ENCODE measurements at regions not wholly inside any gene's neighbourhood (a gene's known extent, or its start where the extent isn't known, plus 50 kb on each side); places are given as distances from the start of the nearest gene placed in this dataset.

DNA sequence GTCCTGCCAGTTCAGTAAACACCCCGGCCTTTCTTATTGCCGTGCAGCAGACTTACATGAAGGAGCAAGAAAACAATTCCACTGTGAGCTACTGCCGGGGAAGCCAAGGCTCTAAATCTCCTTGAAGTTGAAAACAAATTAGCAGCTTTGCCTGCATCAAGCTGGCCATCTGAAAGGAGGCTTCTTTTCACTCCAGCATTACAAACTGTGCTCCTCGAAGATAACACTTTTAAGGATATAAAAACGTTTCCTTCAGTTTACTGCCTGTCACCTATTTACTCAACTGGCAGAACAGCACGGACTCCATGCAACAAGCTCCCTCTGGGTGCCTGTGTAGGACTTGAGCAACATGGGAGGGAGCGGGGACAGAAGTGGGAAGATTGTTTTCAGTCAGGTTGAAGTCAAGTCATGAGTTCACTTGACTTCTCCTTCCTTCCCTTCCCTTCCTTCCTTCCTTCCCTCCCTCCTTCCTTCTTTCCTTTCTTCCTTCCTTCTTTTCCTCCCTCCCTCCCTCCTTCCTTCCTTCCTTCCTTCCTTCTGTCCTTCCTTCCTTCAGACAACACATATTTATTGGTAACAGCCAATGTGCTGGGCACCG lies 67.4 kb downstream of the ZNF608 start:
- Histone ChIP-seq H3K4me2 (ENCODE audit: insufficient read depth, low read length) (no peak overlapping the region), H3K4me1 (ENCODE audit: insufficient read depth, low read length) (no peaks in the 10 kb centered on the region), H3K9me3 (ENCODE audit: low read depth, low read length) (no peaks in the 10 kb centered on the region), H4K20me1 (ENCODE audit: insufficient read depth, low read length) (no peaks in the 10 kb centered on the region), H3K27ac (ENCODE audit: low read depth, low read length) (no peak overlapping the region), H3K27me3 (ENCODE audit: insufficient read depth, low read length) (no peaks in the 10 kb centered on the region), H2AFZ (ENCODE audit: low read length) (no peak overlapping the region), H3K36me3 (ENCODE audit: insufficient read depth, low read length) (no peaks in the 10 kb centered on the region), H3K4me3 (ENCODE audit: insufficient read depth, low read length) (no peak overlapping the region), H3K79me2 (ENCODE audit: insufficient read depth, low read length) (no peaks in the 10 kb centered on the region)
- no peak for DNase-seq (ENCODE audit: insufficient read length, low spot score, missing footprints)
- TF ChIP-seq, protein P1, sequence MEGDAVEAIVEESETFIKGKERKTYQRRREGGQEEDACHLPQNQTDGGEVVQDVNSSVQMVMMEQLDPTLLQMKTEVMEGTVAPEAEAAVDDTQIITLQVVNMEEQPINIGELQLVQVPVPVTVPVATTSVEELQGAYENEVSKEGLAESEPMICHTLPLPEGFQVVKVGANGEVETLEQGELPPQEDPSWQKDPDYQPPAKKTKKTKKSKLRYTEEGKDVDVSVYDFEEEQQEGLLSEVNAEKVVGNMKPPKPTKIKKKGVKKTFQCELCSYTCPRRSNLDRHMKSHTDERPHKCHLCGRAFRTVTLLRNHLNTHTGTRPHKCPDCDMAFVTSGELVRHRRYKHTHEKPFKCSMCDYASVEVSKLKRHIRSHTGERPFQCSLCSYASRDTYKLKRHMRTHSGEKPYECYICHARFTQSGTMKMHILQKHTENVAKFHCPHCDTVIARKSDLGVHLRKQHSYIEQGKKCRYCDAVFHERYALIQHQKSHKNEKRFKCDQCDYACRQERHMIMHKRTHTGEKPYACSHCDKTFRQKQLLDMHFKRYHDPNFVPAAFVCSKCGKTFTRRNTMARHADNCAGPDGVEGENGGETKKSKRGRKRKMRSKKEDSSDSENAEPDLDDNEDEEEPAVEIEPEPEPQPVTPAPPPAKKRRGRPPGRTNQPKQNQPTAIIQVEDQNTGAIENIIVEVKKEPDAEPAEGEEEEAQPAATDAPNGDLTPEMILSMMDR (IDR thresholded peaks at IDR 0.05; ENCODE audit: extremely low read depth, low read depth, low read length), result no peak

DNA sequence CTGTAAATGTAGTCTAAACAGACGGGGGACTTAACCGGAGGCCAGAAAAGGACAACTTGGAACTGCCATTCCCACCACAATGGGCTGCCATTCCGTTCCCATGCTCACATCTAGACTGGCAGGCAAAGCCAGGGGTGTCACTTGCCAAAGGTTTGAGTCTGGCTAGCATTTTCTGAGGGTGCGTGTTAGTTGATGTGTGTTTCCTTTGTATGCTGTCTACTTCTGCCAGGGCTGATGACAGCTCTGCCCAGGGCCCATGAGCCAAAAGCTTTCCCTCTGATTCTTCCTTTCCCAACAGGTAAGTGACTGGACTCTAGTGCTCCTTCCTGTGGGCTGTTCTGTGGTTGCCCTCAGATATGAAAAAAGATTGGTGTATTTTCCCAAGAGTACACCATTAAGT lies 68.0 kb downstream of the ZNF608 start:
- Histone ChIP-seq H2AFZ (ENCODE audit: low read length) (no peak overlapping the region), H3K27ac (ENCODE audit: low read depth, low read length) (no peak overlapping the region), H3K27me3 (ENCODE audit: insufficient read depth, low read length) (no peaks in the 10 kb centered on the region), H3K4me1 (ENCODE audit: insufficient read depth, low read length) (no peaks in the 10 kb centered on the region), H3K36me3 (ENCODE audit: insufficient read depth, low read length) (no peaks in the 10 kb centered on the region), H3K4me2 (ENCODE audit: insufficient read depth, low read length) (no peak overlapping the region), H3K4me3 (ENCODE audit: insufficient read depth, low read length) (no peak overlapping the region), H3K9me3 (ENCODE audit: low read depth, low read length) (no peaks in the 10 kb centered on the region), H4K20me1 (ENCODE audit: insufficient read depth, low read length) (no peaks in the 10 kb centered on the region), H3K79me2 (ENCODE audit: insufficient read depth, low read length) (no peaks in the 10 kb centered on the region)
- TF ChIP-seq, protein P1 (IDR thresholded peaks at IDR 0.05; ENCODE audit: extremely low read depth, low read depth, low read length), result no peak
- no peak for DNase-seq (ENCODE audit: insufficient read length, low spot score, missing footprints)

DNA sequence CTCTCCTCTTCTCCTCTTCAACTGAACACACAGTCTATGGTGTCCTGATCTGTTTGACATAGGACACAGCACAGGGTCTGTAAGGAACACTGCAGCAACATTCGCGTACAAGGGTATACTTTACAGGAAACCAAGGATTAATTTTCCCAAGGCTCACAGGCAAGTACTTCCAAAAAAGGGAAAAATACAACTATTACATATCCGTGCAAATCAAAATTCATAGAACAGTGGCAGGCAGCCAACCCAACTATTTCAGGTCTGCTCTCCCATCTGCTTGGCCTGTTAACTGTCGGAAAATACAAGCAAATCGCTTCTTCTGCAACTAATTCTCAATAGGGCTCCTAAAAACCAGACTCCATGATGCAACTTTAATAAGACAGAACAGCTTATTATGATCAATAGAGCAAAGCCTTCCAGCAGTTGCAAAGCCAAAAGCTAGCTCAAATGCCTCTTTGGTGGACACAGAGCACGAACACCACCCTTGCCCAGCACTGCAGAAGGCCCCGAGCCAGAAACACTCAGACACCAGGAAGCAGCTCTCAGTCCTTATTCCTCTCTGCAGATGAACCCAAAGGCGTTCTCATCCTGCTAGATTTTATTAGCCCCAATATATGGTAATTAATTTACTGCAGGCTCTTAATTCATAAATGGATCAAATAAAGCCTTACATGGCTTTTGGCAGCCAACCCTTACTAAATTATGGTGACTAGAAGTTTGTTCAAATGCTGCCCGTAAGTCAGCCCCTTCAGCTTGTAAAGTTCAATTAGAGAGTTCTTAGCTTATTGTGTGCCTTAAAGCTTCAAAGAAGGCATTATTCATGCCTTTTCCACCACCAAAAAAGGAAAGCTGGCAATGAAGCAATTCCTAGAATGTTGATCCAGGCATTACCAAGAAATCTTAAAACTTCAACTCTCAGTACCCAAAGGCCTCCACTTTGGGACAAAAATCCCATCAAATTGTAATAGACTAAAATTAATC lies 68.8 kb downstream of the ZNF608 start:
- no peaks in the 10 kb centered on the region for H3K9me3 ChIP-seq (ENCODE audit: low read depth, low read length)
- no peaks in the 10 kb centered on the region for H3K27me3 ChIP-seq (ENCODE audit: insufficient read depth, low read length)
- H3K4me2 ChIP-seq (ENCODE audit: insufficient read depth, low read length), result no peak overlapping the region
- H3K27ac ChIP-seq (ENCODE audit: low read depth, low read length), result no peak overlapping the region
- no peaks in the 10 kb centered on the region for H3K79me2 ChIP-seq (ENCODE audit: insufficient read depth, low read length)
- no peak overlapping the region for H3K4me3 ChIP-seq (ENCODE audit: insufficient read depth, low read length)
- no peak for DNase-seq (ENCODE audit: insufficient read length, low spot score, missing footprints)
- no peaks in the 10 kb centered on the region for H3K36me3 ChIP-seq (ENCODE audit: insufficient read depth, low read length)
- TF ChIP-seq, protein P1 (IDR thresholded peaks at IDR 0.05; ENCODE audit: extremely low read depth, low read depth, low read length), result no peak
- H4K20me1 ChIP-seq (ENCODE audit: insufficient read depth, low read length), result no peaks in the 10 kb centered on the region
- H2AFZ ChIP-seq (ENCODE audit: low read length), result peak overlapping the region; percentile 17
- H3K4me1 ChIP-seq (ENCODE audit: insufficient read depth, low read length), result no peaks in the 10 kb centered on the region
